OCI-LY7 (cell line): ENCODE measurements at regions not wholly inside any gene's neighbourhood (a gene's known extent, or its start where the extent isn't known, plus 50 kb on each side); places are given as distances from the start of the nearest gene placed in this dataset.

Experiments used
- BruUV-seq: library from RNA; stranded (reverse); fragments of 400-500 nt; replicated peaks from 2 replicates; lab custom pipeline; 2021; lab: Mats Ljungman, UMichigan
- CTCF ChIA-PET: fragments of 300-600 bp; sonication (Branson Sonifier 250); formaldehyde crosslinking; loops from one replicate; lab custom pipeline; 2022; ENCODE audit warnings: antibody characterized with exemption; ENCODE audit not compliant: unreplicated experiment; lab: Charles Lee
- POLR2A ChIA-PET: fragments of 300-600 bp; sonication (Branson Sonifier 250); formaldehyde crosslinking; loops from one replicate; lab custom pipeline; 2022; ENCODE audit warnings: antibody characterized with exemption; lab: Charles Lee
- DNase-seq: peaks from one replicate; pipeline ENCODE4 v3.0.0-alpha.2; 2015; ENCODE audit warnings: low spot score
- H2AFZ ChIP-seq: fragments of 200-600 bp; sonication (generic), shearing (Covaris generic); 2 replicates; pipeline ENCODE4 v1.6.1; 2014; ENCODE audit warnings: mild to moderate bottlenecking, antibody characterized with exemption, low read length, moderate library complexity
- H3K27ac ChIP-seq: fragments of 200-600 bp; sonication (generic); 2 replicates; pipeline ENCODE4 v1.5.1; 2014; ENCODE audit warnings: mixed run types, low read depth, mild to moderate bottlenecking, moderate library complexity, low read length, inconsistent platforms; ENCODE audit not compliant: poor library complexity, severe bottlenecking
- H3K36me3 ChIP-seq: fragments of 200-600 bp; sonication (generic); 2 replicates; pipeline ENCODE4 v1.6.1; 2014; ENCODE audit warnings: mild to moderate bottlenecking, antibody characterized with exemption, low read length, moderate library complexity, mixed read lengths; ENCODE audit not compliant: insufficient read depth
- H3K4me1 ChIP-seq: fragments of 200-600 bp; sonication (generic); 2 replicates; pipeline ENCODE4 v1.5.1; 2014; ENCODE audit warnings: mild to moderate bottlenecking, low read length; ENCODE audit not compliant: insufficient read depth, poor library complexity, severe bottlenecking
- H3K4me2 ChIP-seq: fragments of 200-600 bp; sonication (generic); 2 replicates; pipeline ENCODE4 v1.6.1; 2014; ENCODE audit warnings: mild to moderate bottlenecking, low read length
- H3K4me3 ChIP-seq: fragments of 200-600 bp; sonication (generic); 2 replicates; pipeline ENCODE4 v1.5.1; 2014; ENCODE audit warnings: mild to moderate bottlenecking, low read depth, low read length; ENCODE audit not compliant: poor library complexity, severe bottlenecking
- H3K79me2 ChIP-seq: fragments of 200-600 bp; sonication (generic); 2 replicates; pipeline ENCODE4 v1.6.1; 2016; ENCODE audit warnings: low read depth, mild to moderate bottlenecking, low read length, moderate library complexity, mixed read lengths; ENCODE audit not compliant: insufficient read depth
- H3K9me2 ChIP-seq: fragments of 200-600 bp; sonication (generic); 2 replicates; pipeline ENCODE4 v1.6.1; 2016; ENCODE audit warnings: mild to moderate bottlenecking, low read length, mixed read lengths; ENCODE audit not compliant: insufficient read depth
- H3K9me3 ChIP-seq: fragments of 200-600 bp; sonication (generic); 2 replicates; pipeline ENCODE4 v1.6.1; 2014; ENCODE audit warnings: mild to moderate bottlenecking, mixed run types, low read length, mixed read lengths
- H4K20me1 ChIP-seq: fragments of 200-600 bp; sonication (generic); 2 replicates; pipeline ENCODE4 v1.6.1; 2014; ENCODE audit warnings: mild to moderate bottlenecking, antibody characterized with exemption, low read length, moderate library complexity, mixed read lengths; ENCODE audit not compliant: insufficient read depth
- EZH2phosphoT487 ChIP-seq: fragments of 200-600 bp; sonication (generic); IDR thresholded peaks from 2 replicates; pipeline ENCODE4 v1.6.1; 2018; ENCODE audit warnings: low read depth, borderline replicate concordance, mild to moderate bottlenecking, mixed run types, antibody characterized with exemption, low read length, moderate library complexity, mixed read lengths
- intact Hi-C: fragments of 100-400 bp; cut with micrococcal nuclease; formaldehyde crosslinking; loops from one replicate; pipeline ENCODE4 v1.10.0; 2022; ENCODE audit not compliant: unreplicated experiment
- TF ChIP-seq, protein P1 (sequence below): fragments of 200-600 bp; sonication (generic); conservative IDR thresholded peaks from 2 replicates; pipeline ENCODE4 v1.5.1; 2014; ENCODE audit warnings: mild to moderate bottlenecking, antibody characterized with exemption, low read length, moderate library complexity, mixed read lengths

DNA sequence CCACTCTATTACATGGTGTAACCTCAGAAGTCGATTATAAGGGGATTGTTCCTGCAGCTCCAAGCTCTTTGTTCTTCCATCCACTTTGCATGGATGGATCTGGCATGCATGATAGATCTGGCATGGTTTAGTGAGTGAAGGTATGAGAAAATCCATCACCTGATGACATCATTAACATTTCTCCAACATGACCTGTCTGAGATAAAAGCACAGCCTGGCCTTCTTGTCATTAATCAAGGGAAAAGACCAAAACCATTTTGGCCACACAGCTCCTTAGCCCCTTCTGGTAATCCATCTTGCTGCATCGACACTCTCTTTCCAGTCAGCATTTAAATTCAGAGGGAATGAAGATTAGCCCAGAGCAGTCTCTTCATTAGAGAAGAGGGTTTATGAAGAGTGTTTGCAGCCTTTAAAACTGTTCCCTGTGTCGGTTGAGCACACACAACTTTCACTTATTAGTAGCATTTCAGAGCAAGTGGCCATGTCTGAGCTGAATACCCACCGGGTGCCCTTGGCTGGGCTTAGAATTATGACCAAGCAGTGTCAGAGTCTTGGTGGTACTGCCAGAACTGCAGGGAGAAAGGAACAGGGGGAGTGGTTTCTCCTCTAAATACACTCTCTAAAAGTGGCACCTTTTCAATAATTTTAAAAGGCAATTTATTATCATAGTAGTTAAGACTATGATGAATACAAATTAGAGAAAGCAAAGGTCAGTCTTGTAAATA is 246.0 kb downstream of the HAPSTR1 start:
- intact Hi-C loops = no loop called here
- POLR2A ChIA-PET = no interaction called here
- Histone ChIP-seq H3K36me3 (no peaks in the 10 kb centered on the region), H4K20me1 (no peaks in the 10 kb centered on the region), H3K4me2 (no peak overlapping the region), H3K79me2 (no peaks in the 10 kb centered on the region), H2AFZ (no peak overlapping the region), H3K9me3 (no peaks in the 10 kb centered on the region), H3K27ac (no peak overlapping the region), H3K4me1 (no peaks in the 10 kb centered on the region), H3K9me2 (no peaks in the 10 kb centered on the region), H3K4me3 (no peak overlapping the region)
- DNase-seq = no peak
- TF ChIP-seq, protein P1, sequence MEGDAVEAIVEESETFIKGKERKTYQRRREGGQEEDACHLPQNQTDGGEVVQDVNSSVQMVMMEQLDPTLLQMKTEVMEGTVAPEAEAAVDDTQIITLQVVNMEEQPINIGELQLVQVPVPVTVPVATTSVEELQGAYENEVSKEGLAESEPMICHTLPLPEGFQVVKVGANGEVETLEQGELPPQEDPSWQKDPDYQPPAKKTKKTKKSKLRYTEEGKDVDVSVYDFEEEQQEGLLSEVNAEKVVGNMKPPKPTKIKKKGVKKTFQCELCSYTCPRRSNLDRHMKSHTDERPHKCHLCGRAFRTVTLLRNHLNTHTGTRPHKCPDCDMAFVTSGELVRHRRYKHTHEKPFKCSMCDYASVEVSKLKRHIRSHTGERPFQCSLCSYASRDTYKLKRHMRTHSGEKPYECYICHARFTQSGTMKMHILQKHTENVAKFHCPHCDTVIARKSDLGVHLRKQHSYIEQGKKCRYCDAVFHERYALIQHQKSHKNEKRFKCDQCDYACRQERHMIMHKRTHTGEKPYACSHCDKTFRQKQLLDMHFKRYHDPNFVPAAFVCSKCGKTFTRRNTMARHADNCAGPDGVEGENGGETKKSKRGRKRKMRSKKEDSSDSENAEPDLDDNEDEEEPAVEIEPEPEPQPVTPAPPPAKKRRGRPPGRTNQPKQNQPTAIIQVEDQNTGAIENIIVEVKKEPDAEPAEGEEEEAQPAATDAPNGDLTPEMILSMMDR = no peak
- TF ChIP-seq EZH2phosphoT487 = no peak
- no TSS peak for BruUV-seq
- CTCF ChIA-PET = no interaction called here

DNA sequence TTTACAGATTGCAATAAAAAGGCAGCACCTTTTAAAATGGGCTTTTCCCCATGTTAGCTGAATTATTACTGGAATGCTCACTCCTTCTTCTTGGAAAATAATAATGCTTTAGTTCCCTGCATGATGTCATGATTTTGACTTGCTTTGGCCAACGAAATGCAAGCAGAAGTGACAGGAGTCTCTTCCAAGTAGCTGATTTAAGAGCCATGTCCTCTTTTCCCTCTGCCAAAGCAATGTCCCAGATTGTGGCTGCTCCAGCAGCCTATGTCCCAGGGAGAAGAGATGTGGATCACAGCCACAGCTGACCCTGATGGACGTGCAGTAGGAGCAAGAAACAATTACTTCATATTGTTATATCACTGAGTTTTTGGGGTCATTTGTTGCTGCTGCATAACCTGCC is 246.6 kb downstream of the HAPSTR1 start:
- H3K9me2 ChIP-seq = no peaks in the 10 kb centered on the region
- H3K4me1 ChIP-seq = no peaks in the 10 kb centered on the region
- H2AFZ ChIP-seq = no peak overlapping the region
- no peak overlapping the region for H3K27ac ChIP-seq
- no peak for DNase-seq
- TF ChIP-seq, protein P1 = no peak
- TF ChIP-seq EZH2phosphoT487 = no peak
- intact Hi-C loops = no loop called here
- no peaks in the 10 kb centered on the region for H3K79me2 ChIP-seq
- no peak overlapping the region for H3K4me3 ChIP-seq
- H3K9me3 ChIP-seq = no peaks in the 10 kb centered on the region
- CTCF ChIA-PET = no interaction called here
- POLR2A ChIA-PET = no interaction called here
- no TSS peak for BruUV-seq
- H3K4me2 ChIP-seq = no peak overlapping the region
- H3K36me3 ChIP-seq = no peaks in the 10 kb centered on the region
- no peaks in the 10 kb centered on the region for H4K20me1 ChIP-seq

DNA sequence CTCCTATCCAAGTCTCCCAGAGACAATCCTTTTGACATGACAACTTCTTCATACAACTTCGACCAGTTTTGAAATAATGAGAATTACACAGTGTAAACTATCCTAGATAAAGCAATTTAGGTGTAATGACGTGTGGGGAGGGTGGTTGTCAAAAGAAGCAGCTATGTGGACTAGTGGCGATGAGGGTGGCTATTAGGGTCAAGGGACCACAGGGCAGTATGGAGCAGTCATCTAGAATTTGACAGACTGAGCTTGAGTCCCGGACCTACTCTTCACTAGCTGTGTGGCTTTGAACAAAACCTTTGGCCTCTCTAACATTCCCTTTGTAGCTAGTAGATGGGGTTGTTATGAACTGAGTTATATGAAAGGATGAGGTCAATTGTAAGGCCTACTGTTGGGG is 247.1 kb downstream of the HAPSTR1 start:
- intact Hi-C loops = no loop called here
- H3K9me2 ChIP-seq = no peaks in the 10 kb centered on the region
- H3K4me1 ChIP-seq = no peaks in the 10 kb centered on the region
- H3K79me2 ChIP-seq = no peaks in the 10 kb centered on the region
- no peak for DNase-seq
- H3K27ac ChIP-seq = no peak overlapping the region
- no peak for TF ChIP-seq EZH2phosphoT487
- TF ChIP-seq, protein P1 = no peak
- POLR2A ChIA-PET = no interaction called here
- H3K9me3 ChIP-seq = no peaks in the 10 kb centered on the region
- H3K36me3 ChIP-seq = no peaks in the 10 kb centered on the region
- no peak overlapping the region for H3K4me3 ChIP-seq
- CTCF ChIA-PET = no interaction called here
- H4K20me1 ChIP-seq = no peaks in the 10 kb centered on the region
- H3K4me2 ChIP-seq = no peak overlapping the region
- BruUV-seq = no TSS peak
- H2AFZ ChIP-seq = no peak overlapping the region
